Renal cortex interstitium (tissue), 11 donors: ENCODE measurements at regions not wholly inside any gene's neighbourhood (a gene's known extent, or its start where the extent isn't known, plus 50 kb on each side); places are given as distances from the start of the nearest gene placed in this dataset.
A peak's percentile ranks its signal among the peaks of the same experiment; 100 is the strongest.

Experiments used
- DNase-seq, 11 donors: peaks; one replicate each; pipeline ENCODE4 v3.0.0-alpha.2; 2013; ENCODE audit warnings: low read depth in 9 of 11, low spot score in 4 of 11; ENCODE audit errors: extremely low read depth in 1 of 11

DNA sequence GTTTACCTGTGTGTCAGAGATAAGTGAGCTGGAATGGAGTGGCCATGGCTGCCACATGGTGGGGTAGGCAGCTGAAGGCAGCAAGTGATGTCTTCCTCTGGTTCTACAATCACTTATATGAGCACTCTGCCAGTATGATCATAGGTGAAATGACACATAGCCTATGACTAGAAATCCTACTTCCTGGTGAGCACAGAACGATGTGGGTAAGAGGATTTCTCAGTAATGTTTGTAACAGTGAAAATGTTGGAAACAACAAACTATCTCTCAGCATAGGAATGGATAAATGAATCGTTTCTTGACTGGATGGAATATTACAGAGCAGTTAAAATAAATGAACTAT lies 187.0 kb upstream of the S1PR3 start:
- no peak for DNase-seq

DNA sequence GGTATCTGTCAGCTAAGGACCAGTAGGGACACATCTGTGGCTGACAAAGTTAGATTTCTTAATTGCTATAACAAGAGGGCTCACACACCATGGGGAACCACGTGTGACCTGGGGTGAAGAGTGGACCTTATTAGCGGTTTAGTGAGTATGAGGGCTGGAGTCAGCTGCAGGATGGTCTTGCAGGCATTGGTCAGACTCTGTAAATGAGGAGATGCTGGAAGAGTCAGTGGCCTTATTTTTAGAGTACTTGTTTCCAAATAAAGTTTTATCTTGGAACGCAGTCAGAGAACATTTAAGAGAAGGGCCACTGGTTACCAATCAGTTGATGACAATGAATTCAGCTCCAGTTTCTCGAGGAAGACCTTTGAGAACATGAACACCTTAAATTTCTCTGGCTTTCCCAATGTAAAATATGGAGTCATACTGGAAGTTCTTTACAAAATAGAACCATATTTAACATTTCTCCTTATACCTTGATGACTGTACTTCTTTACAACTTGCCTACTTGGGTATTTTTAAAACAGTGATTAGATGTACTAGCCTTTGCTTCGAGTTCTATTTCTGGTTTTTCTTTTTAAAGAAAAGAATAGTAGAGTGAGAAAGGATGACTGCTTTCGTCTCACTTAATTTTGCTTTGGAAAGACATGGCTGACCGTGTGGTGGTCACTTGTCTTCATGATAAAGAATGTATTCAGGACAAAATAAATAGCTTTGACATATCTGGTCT lies 185.9 kb upstream of the S1PR3 start:
- no peak for DNase-seq

DNA sequence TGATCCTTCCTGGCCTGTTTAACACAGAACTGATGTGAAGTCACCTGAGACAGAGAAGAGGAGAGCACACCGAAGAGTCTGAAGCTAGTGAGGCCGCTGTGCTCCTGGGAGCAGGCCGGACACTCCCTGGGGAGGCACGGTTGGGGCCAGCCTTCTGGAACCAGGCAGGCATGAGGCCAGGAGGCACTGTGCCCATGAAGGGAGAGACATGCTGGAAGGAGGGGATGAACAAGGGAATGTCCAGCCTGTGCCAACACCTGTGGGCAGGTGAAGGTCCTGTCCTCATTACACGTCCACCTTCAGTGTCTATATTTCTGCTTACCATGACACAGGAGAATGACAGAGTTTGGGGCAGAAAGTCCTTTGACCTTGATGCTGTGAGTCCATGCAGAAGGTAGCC lies 183.8 kb upstream of the S1PR3 start:
- no peak for DNase-seq

DNA sequence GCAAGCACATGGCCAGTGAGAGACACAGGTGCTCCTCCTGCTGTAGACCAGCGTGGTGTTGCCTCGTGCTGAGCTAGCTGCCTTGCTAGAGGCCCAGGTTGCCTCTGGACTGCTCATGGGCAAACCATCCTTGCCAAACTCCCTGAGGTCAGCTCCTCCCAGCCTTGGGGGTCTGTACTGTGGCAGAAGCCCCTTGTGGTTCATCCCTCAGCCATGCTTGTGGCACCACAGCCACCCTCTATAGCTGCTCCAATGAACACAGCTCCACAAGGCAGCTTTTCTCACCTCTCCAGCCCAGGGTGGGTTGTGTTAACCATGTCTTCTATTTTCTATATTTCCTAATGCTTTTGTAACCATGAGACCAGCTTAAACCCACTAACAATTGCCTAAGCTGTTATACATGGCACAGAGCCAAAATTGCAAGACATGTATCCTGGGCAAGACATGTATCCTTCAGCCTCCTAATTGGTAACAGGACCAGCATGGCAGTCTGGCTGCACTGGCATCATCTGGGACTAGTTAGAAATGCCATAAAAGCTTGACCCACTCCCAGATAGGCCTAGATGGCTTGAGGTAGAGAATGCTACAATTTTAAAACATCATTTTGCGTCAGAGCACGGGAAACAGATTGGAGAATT lies 183.1 kb upstream of the S1PR3 start:
- DNase-seq, result no peak

DNA sequence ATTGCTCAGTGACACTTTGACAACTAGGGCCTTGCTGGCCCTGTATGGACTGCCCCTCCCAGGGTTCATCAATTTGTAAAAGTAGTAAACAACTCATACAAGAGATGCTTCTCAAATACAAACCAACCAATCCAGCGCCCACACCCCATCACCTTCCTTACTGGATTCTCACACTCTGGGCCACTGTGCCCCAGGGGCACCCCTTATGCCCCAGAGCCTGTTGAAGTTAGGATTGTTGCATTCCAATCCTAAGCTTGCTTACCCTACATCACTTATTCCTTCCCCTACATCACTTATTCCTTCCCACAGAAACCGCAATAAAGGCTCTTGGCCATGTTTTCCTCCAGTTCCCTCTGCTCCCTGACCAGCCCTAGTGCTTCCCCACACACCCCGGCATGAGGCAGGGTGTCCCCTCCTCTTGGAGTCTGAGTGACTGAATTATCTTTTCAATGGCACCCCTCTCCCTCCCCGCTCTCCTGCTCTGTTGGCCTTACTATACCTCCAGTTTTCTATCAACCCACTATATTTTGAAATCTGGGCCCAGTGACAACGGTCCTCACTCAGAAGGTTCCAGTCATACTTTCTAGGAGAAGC lies 182.4 kb upstream of the S1PR3 start:
- no peak for DNase-seq

DNA sequence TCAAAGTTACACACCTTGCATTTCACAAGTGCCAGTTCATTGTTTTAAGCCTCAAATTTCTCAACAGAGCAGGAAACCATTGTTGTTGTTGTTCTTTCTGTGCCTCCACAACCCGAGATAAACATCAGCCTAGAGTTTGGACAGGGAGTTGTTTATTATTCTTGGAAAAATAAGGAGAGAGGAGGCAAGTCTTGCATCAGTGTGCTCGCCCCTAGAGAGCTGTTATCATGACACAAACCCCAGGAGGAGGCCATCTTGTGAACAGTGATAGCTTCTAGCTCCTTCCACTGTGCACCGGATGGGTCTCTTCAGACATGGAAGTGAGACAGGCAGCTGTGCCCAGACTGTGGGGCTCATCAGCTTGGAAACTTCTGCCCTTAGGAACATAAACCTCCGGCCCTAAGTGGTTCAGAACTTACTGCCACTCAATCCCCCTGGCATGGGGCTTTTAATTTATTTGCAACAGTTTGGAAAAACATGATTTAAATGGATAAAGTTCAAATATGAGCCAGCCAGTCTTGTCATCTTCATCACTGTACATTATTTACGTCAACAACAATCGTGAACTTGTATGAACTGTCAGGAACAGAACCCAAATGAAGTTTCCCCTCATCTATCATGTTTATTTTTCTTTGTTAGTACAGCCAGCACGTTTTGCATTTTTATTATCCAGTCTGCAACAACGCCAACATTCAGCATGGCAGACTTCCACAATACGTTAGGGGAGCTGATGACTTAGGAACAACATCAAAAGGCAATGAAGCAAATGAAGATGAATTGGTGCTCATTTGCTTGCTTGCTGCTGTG lies 181.7 kb upstream of the S1PR3 start:
- peak in 9 of 11 donors; percentile 68 to 91 (median 76) for DNase-seq

DNA sequence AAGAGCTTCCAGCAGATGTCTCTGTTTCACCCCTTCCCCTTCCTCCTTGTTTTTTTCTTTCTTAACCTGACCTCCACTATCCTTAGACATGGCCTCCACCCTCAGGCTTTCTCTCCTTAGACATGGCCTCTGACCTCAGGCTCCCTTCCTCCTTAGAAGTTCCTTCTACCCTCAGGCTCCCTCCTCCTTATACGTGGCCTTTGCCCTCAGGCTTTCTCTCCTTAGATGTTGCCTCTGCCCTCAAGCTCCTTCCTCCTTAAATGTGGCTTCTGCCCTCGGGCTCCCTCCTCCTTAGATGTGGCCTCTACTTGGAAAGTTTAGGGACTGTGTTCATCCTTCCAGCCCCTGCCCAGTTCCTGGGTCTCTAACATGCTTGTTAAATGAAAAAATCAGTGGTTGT lies 180.4 kb upstream of the S1PR3 start:
- DNase-seq, result no peak

DNA sequence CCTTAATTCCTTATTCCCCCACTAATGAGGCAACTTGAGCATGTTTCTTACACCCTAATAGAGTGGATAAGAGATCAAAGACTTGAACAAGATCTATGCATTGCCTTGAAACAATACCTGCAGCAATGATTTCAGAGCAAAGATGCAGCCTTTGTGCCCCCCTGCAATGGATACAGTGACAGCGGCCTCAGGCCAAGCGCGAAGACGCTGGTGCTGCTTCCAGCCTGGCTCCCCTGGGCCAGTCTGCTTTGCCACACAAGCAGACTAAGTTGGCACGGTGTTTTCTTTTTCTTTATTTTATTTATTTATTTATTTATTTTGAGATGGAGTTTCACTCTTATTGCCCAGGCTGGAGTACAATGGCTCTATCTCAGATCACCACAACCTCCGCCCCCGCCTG lies 179.8 kb upstream of the S1PR3 start:
- DNase-seq, result no peak

DNA sequence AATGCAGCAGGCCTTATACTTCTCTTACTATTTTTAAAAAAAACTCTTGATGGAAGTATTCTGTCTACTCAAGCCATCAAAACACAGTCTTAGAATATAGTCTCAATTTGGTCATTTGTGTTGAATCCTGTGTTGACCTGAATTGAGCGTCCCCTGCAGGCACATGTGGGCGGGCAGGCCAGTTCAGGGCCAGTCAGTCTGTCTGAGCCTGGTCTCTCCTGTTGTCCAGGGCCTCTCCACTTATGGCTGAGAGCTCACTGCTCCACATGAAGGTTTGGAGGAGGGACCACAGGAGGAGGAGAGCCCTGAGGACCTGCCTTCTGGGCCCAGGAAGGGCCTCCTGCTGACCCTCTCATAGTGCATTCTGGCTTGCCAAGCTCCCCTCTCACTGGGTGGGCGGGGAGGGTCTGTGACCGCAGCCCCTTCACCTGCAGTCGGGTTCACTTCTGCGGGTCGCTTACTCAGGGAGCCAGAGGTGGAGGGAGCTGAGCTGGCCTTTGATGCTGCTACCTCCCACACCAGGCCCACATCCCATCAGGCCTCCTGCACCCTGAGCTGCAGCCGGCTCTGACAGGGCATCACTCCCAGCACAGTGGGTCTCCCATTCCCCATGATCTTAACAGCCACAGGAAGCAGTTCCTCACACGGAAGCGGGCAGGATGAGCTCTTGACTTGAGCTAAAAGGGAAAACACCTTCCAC lies 178.2 kb upstream of the S1PR3 start:
- no peak for DNase-seq

DNA sequence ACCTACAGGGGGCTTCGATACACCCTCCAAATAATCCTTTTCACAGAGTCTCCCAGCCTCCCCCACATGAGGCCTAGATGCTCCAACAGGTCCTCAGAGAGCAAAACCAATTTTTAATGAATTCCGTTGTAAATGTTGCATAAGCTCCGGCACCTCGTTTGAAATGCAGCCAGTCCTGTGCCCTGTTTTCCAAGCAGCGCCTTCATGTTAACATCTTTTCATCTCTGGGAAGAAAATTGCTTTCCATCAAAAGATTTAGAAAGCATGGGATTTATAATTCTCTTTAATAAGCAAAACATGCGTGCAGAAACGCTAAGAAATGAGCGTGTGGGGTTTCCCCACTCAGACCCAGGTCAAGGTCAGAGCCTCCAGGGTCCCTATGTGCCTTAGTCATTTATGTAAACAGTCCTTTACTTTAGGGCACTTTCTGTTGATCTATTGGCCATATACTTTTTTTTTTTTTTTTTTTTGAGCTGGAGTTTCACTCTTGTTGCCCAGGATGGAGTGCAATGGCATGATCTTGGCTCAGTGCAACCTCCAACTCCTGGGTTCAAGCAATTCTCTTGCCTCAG lies 177.5 kb upstream of the S1PR3 start:
- no peak for DNase-seq

DNA sequence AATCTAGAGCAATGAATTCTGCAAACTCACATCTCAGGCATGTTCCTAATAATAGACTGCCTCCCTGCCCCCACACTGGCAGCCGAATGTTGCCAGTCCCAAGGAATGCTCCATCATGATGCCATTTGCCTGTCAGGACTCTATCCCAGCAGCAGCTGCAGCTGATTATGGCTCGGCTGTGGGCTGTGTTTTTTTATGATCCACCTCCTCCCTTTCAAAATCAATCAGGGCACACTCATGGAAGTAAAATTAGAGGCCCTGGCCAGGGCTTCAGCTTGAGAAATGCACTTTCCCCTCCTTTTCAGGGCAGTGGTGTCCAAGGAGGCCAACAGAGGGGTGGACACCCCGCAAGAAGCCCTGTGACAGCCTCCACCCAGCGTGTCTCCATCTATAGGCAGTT lies 176.7 kb upstream of the S1PR3 start:
- DNase-seq, result no peak

DNA sequence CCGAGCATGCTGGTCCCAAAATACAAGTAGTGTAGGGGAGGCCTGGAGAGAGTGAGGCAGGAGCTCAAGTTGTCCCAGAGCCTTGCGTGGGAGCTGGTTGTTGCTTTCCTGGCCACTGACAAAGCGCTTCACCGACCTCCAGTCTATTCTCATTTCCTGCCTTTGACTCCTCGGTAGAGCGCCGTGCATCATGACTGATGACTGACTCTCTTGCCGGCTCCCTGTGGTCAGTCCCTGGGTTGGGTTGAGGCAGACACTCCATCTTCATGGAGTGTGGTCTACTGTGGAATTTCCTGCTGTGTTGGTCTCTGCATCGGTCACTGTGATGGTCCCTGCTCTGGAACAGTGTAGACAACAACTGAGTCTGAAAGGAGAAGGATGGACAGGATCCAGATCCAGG lies 175.1 kb upstream of the S1PR3 start:
- DNase-seq, result no peak

DNA sequence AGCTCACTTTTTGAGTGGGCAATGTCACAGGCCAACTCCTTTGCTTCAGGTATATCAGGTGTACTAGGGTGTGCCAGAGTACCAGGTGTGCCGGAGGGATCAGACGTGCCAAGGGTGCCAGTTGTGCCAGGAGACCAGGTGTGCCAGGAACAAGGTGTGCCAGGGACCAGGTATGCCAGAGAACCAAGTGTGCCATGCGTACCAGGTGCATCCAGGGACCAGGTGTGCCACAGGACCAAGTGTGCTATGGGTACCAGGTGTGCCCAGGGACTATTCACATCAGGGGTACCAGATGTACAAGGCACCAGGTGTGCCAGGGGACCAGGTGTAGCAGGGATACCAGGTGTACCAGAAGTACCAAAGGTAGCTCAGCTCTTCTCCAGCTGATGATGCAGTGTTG lies 174.7 kb upstream of the S1PR3 start:
- no peak for DNase-seq

DNA sequence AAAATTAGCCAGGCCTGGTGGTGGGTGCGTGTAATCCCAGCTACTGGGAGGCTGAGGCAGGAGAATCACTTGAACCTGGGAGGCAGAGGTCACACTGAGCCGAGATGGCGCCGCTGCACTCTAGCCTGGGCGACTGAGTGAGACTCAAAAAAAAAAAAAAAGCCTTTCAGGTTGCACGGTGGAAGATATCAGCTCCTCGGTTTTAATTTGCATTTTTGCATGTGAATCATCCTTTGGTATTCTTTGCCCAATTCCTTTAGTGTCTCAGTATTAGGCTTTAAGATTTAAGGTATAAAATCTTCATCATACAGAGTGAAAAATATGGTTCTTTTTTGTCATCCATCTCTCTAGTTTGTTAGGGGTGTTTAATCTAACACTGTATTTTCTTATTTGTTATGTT lies 173.6 kb upstream of the S1PR3 start:
- no peak for DNase-seq

DNA sequence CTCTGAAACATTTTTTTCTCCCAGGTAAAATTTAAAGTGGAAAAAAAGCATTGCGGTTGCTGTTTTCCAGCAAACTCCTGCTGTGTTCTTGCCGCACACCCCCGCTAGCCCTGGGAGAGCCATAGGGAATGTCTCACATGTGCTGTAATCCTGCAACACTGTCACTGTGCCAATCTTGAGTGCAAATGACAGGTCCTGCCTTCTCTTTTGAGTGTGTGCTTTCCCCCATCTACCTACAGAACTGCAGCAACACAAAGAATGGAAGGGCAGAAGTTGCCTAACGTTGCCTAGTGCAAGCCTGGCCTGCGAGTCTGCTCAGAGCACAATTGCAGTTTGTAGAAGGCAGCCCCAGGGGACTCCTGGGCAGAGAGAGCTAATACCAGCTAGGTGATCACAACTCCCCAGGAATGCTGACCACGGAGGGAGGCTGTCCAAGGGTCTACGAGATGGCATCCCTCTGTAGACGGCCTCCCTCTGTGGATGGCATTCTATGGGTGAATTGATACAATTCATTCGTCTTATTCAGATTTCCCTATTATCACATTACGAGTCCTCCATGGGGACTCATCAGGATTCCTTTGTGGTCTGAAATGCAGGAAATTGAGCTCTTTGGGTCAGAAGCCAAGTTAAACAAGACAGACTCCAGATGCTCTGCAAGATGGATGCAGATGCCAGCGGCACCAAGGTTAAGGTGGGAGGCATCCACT lies 172.6 kb upstream of the S1PR3 start:
- DNase-seq, result no peak

DNA sequence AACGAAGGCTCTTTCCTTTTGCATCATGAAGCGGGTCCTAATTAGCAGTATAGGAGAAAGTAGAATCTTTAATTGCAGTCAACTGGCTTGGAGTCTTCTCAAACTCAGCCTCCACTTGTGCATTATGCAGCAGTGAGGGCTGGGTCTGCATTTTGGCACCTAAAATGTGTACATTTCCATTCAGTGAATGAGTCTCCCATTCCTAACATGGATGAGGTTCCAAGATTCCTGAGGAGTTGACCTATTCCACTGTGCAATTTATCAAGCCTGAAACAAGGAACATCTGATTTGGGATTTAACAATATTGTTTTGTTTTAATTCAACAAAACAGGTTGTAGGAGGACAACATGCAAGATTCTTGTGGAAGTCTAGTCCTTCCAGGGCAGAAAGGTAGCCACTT lies 171.8 kb upstream of the S1PR3 start:
- DNase-seq, result no peak

DNA sequence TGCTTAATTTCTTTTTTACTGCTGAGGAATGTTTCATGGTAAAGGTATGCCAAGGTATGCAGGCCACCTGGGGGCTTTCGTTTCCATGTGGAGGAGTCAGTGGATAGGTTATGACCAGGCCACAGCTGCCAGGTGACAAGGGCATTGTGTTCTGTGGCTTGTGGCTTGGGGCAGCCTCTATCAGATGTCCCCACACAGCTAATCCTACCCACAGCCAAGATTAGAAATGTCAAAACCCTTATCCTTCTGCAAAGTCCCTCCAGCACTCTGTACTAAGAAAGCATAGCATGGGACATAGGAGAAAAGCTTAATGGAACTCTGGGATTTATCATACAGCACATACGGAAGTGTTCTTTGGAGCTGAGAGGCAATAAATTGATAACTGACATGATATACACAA lies 171.2 kb upstream of the S1PR3 start:
- DNase-seq, result no peak

DNA sequence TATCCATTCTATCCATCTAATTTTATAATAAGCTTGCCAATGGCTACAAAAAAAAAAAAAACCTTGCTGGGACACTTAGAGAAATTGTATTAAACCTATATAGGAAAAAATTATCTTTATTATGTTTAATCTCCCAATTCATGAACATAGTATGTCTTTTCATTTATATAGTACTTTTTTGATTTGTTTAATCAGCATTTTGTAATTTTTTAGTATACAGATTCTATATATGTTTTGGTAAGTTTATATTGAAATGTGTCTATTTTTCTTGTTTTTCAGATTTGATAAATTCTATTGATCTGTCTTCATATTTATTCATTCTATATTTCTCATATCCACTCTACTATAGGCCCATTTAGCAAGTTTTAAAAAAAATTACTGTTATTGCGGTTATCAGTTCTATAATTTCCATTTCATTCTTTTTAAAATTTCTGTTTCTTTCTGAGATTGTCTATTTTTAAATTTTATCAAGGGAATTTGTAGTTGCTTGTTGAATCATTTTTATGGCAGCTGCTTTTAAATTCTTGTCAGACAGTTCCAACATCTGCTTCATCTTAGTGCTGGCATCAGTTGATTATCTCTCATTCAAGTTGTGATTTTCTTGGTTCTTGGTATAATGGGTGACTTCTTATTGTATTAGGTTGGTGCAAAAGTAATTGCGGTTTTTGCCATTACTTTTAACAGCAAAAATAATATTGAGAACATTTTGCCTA lies 170.1 kb upstream of the S1PR3 start:
- DNase-seq, result no peak
